Fibroblast of lung (primary cell): ENCODE measurements at regions not wholly inside any gene's neighbourhood (a gene's known extent, or its start where the extent isn't known, plus 50 kb on each side); places are given as distances from the start of the nearest gene placed in this dataset.

Experiments used
- CTCF ChIP-seq, 2 donors: IDR thresholded peaks in 1 of 2; conservative IDR thresholded peaks in 1 of 2; 1 replicate in 1 of 2; 2 replicates in 1 of 2; pipeline ENCODE4 v1.5.1; 2011 to 2012; ENCODE audit warnings: low read length in 2 of 2, control low read depth in 1 of 2, inconsistent platforms in 1 of 2, low read depth in 1 of 2, mild to moderate bottlenecking in 1 of 2
- EZH2 ChIP-seq: IDR thresholded peaks from 2 replicates; pipeline ENCODE4 v1.5.1; 2012; ENCODE audit warnings: low read length, control low read depth, mild to moderate bottlenecking; ENCODE audit errors: missing control alignments

DNA sequence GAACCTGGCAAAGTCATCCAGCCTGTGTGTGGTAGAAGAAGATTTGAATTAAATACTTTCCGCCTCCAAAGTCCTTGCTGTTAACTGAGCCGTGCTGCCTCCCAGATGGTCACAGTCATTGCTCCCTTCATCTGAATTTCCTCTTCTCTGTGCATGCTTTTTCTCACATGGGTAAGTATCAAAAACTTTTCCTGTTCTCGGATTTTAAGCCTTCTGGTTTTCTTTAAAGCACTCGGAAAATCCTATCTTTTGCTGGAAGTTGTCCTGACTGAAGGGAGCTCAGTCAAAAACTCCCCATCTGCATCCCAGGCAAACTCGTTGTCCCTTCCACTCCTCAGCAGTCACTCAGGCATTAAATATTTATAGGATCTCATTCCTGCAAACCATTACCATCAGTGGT lies 290.0 kb upstream of the PIK3R1 start:
- TF ChIP-seq CTCF (conservative IDR thresholded peaks at IDR 0.05 in 1 of 2, IDR thresholded peaks at IDR 0.05 in 1 of 2; ENCODE audit: low read depth in 1 of 2, low read length in 2 of 2) (no peak), EZH2 (no peak)
